HUES48 (cell line): ENCODE measurements at regions not wholly inside any gene's neighbourhood (a gene's known extent, or its start where the extent isn't known, plus 50 kb on each side); places are given as distances from the start of the nearest gene placed in this dataset.
"Not testable (repeated sequence)": the region's sequence is repeated elsewhere in the genome, so short reads cannot be mapped to it uniquely, and the experiment has no call there.

ENCODE experiments used
- H3K27ac ChIP-seq: one replicate; pipeline ENCODE4 v1.7.0; 2013; ENCODE audit warnings: low read depth, low read length, inconsistent platforms
- H3K27me3 ChIP-seq: 2 replicates; pipeline ENCODE4 v1.6.1; 2013; ENCODE audit warnings: mild to moderate bottlenecking, low read length; ENCODE audit not compliant: control insufficient read depth, insufficient read depth
- H3K36me3 ChIP-seq: 2 replicates; pipeline ENCODE4 v1.6.1; 2013; ENCODE audit warnings: low read length; ENCODE audit not compliant: control insufficient read depth, insufficient read depth
- H3K4me1 ChIP-seq: 2 replicates; pipeline ENCODE4 v1.6.1; 2013; ENCODE audit warnings: mild to moderate bottlenecking, low read length; ENCODE audit not compliant: control insufficient read depth, insufficient read depth
- H3K4me3 ChIP-seq: 2 replicates; pipeline ENCODE4 v1.5.1; 2013; ENCODE audit warnings: mild to moderate bottlenecking, low read depth, low read length
- H3K9ac ChIP-seq: 2 replicates; pipeline ENCODE4 v1.6.1; 2013; ENCODE audit warnings: mild to moderate bottlenecking, low read depth, low read length, moderate library complexity
- H3K9me3 ChIP-seq: 2 replicates; pipeline ENCODE4 v1.6.1; 2013; ENCODE audit warnings: low read length; ENCODE audit not compliant: control insufficient read depth, insufficient read depth

DNA sequence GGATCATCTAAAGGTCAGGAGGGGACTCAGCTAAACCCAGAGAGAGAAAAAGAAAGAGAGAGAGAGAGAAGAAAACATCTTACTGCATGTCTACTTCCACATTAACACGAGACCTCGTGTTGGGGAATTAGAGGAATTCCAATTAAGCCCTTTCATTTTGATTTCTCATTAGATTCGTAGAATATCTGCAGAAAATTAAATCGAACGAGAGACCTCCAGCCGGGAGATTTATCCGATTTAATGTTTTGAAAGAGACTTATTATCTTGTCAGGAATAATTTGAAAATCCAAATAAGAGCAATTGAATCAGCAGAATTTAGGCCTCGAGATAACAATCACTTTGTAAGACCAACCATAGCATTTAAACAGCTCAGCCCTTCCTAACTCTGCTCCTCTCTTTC, 175.6 kb downstream of the ABCC12 start:
- no peak overlapping the region for H3K4me3 ChIP-seq
- no peaks in the 10 kb centered on the region for H3K27me3 ChIP-seq
- H3K27ac ChIP-seq = no peak overlapping the region
- H3K9ac ChIP-seq = no peak overlapping the region
- no peaks in the 10 kb centered on the region for H3K36me3 ChIP-seq
- H3K4me1 ChIP-seq = peaks cover 10% of the 10 kb centered on the region; the same call in 1 of the 2 replicates
- no peaks in the 10 kb centered on the region for H3K9me3 ChIP-seq

GRCh38 chr16:47979616-47980182, 176.1 kb downstream of the ABCC12 start:
- Histone ChIP-seq H3K36me3 (no peaks in the 10 kb centered on the region), H3K9ac (no peak overlapping the region), H3K4me1 (peaks cover 10% of the 10 kb centered on the region; the same call in 1 of the 2 replicates), H3K27me3 (no peaks in the 10 kb centered on the region), H3K27ac (no peak overlapping the region), H3K4me3 (no peak overlapping the region), H3K9me3 (no peaks in the 10 kb centered on the region)

DNA sequence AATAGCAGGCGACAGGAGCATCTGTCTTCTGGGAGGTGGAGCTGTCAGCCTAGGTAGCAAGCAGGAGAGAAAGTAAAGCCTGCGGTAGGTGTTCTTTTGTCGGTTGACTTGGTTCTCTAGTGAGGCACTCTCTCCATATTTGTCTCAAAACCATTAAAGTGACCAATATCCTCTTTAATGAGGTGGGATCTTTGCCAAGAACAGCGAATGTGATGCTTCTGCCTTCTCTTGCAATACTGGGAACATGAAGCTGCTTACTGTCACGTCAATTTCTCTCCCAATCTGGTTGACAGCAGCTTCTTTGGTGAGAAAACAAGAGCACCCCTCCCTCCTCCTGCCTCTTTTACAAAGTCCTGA, 176.7 kb downstream of the ABCC12 start:
- Histone ChIP-seq H3K4me1 (peaks cover 10% of the 10 kb centered on the region; the same call in 1 of the 2 replicates), H3K27ac (no peak overlapping the region), H3K4me3 (no peak overlapping the region), H3K9me3 (no peaks in the 10 kb centered on the region), H3K36me3 (no peaks in the 10 kb centered on the region), H3K27me3 (no peaks in the 10 kb centered on the region), H3K9ac (no peak overlapping the region)

- Histone ChIP-seq H3K4me1 (peaks cover 10% of the 10 kb centered on the region; the same call in 1 of the 2 replicates), H3K9me3 (no peaks in the 10 kb centered on the region), H3K27ac (no peak overlapping the region), H3K9ac (no peak overlapping the region), H3K27me3 (no peaks in the 10 kb centered on the region), H3K36me3 (no peaks in the 10 kb centered on the region), H3K4me3 (no peak overlapping the region)
Measured at GRCh38 chr16:47978491-47979163, 177.2 kb downstream of the ABCC12 start.

GRCh38 chr16:47977802-47978201, 178.0 kb downstream of the ABCC12 start:
- no peak overlapping the region for H3K9ac ChIP-seq
- peaks cover 10% of the 10 kb centered on the region; the same call in 1 of the 2 replicates for H3K4me1 ChIP-seq
- H3K36me3 ChIP-seq = no peaks in the 10 kb centered on the region
- no peaks in the 10 kb centered on the region for H3K27me3 ChIP-seq
- H3K4me3 ChIP-seq = no peak overlapping the region
- no peaks in the 10 kb centered on the region for H3K9me3 ChIP-seq
- H3K27ac ChIP-seq = no peak overlapping the region

DNA sequence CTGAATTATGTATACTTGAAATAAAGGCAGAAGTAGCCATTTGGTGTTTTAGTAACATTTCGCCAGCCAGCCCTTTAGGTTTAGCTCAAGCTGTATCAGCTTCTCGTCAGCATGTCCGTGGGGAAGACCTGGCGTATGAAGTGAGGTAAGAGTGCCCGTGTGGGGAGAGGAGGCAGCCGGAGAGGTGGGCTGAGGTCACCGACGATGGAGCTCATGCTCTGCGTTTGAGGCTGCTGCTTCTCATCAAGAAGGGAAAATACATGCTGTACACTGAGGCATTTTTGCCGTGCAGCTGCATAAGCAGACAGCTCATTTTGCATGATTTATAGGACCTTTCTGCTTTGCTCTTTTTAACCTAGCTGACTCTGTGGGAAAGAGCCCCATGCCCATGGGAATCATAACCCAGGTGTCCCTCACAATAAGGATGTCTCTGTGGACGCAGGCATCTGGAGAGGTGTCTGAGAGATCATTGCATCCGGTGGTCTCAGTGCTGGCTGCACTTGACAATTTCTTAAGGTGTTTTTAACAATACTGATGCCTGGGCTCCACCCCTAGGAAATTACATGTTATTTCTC, 179.1 kb downstream of the ABCC12 start:
- Histone ChIP-seq H3K4me1 (peaks cover 10% of the 10 kb centered on the region; the same call in 1 of the 2 replicates), H3K27ac (no peak overlapping the region), H3K9me3 (no peaks in the 10 kb centered on the region), H3K36me3 (no peaks in the 10 kb centered on the region), H3K9ac (no peak overlapping the region), H3K27me3 (no peaks in the 10 kb centered on the region), H3K4me3 (no peak overlapping the region)

- H3K27ac ChIP-seq, H3K9ac ChIP-seq, H3K4me3 ChIP-seq, H3K36me3 ChIP-seq, H3K9me3 ChIP-seq, H3K27me3 ChIP-seq: not testable (repeated sequence)
- H3K4me1 ChIP-seq = peaks cover 10% of the 10 kb centered on the region; the same call in 1 of the 2 replicates
Measured at GRCh38 chr16:47974971-47975370, 180.8 kb downstream of the ABCC12 start.

- no peaks in the 10 kb centered on the region for H3K27me3 ChIP-seq
- no peak overlapping the region for H3K27ac ChIP-seq
- H3K9me3 ChIP-seq = no peaks in the 10 kb centered on the region
- H3K4me1 ChIP-seq = peaks cover 3% of the 10 kb centered on the region; the same call in 1 of the 2 replicates
- H3K4me3 ChIP-seq = no peak overlapping the region
- H3K36me3 ChIP-seq = no peaks in the 10 kb centered on the region
- no peak overlapping the region for H3K9ac ChIP-seq
Measured at GRCh38 chr16:47973552-47973951, 182.2 kb downstream of the ABCC12 start.

DNA sequence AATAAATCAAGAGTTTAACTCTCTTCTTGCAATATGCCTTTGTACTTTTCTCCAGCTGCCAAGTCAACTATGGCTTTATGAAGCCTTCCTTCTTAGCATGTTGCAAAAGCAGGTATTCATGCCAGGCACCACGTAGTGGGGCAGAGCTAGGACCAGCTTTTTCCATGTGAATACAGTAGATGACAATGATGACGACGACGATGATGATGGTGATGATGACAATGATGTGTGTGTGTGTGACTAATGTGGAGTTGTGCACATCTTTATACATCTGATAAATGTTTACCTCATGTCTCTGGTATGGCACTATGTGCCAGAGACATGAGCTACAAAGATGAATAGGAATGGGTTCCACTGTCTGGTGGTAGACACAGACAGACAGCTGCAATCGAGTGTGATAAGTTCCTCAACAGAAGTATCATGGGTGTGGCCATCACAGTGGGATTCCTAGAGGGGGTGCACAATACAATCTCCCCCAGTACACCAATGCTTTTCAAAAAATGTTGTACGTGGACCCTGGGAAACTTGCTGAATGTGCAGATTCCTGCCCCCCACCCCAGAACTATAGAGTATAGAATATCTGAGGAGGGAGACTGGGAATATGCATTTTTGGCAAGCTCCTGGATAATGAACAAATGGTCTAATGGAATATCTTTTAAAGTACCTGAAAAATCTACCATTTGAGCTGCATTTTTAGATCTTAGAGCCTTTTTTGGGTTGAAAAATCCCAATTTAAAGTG, 183.4 kb downstream of the ABCC12 start:
- H3K9ac ChIP-seq = no peak overlapping the region
- H3K27ac ChIP-seq = no peak overlapping the region
- H3K27me3 ChIP-seq = no peaks in the 10 kb centered on the region
- no peaks in the 10 kb centered on the region for H3K36me3 ChIP-seq
- H3K4me1 ChIP-seq = no peaks in the 10 kb centered on the region
- no peaks in the 10 kb centered on the region for H3K9me3 ChIP-seq
- H3K4me3 ChIP-seq = no peak overlapping the region

DNA sequence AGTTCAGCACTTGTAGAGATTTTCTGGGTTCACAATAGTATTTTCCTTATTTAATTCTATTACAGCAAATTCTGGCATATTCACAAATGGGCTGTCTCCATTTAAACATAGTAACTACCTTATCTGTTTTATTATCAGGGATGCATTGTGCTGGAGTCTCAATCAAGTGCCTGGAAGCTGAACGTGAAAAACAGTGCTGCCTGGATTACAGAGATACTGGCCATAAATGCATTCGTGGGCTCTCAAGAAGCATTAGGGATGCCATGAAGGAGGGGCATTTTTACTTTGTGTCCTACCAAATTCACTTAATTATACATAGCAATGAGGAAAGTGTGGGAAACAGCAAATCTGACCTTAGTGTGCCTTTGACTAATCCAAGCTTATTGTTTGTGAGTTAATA, 184.6 kb downstream of the ABCC12 start:
- Histone ChIP-seq H3K4me1 (peaks cover 4% of the 10 kb centered on the region), H3K9me3 (no peaks in the 10 kb centered on the region), H3K27ac (no peak overlapping the region), H3K4me3 (no peak overlapping the region), H3K9ac (no peak overlapping the region), H3K36me3 (no peaks in the 10 kb centered on the region), H3K27me3 (no peaks in the 10 kb centered on the region)
